T-helper 2 cell (primary cell): ENCODE measurements at regions not wholly inside any gene's neighbourhood (a gene's known extent, or its start where the extent isn't known, plus 50 kb on each side); places are given as distances from the start of the nearest gene placed in this dataset.

Experiments
- DNase-seq, 5 experiments: peaks; one replicate each; pipeline versions ENCODE4 v3.0.0 to v3.0.0-alpha.2; 2012 to 2022

DNA sequence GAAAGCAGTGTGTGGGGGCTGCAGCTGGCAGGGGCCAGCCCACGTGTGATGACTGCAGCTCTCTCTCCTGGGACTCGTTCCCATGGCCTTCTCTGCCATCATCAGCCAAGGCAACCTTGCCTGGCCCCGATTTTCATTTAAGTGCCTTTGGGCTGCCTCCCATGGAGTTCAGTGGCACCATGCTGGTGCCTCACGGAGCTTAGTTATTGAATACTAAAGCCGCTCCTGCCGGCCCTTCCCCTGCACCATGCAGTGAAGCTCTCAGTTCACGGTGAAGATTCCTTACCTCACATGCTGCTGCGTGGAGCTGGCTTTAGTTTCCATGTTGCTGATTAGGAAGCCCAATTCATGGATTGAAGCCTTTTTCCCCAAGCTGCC, 141.5 kb upstream of the EEPD1 start:
- DNase-seq: no peak

DNA sequence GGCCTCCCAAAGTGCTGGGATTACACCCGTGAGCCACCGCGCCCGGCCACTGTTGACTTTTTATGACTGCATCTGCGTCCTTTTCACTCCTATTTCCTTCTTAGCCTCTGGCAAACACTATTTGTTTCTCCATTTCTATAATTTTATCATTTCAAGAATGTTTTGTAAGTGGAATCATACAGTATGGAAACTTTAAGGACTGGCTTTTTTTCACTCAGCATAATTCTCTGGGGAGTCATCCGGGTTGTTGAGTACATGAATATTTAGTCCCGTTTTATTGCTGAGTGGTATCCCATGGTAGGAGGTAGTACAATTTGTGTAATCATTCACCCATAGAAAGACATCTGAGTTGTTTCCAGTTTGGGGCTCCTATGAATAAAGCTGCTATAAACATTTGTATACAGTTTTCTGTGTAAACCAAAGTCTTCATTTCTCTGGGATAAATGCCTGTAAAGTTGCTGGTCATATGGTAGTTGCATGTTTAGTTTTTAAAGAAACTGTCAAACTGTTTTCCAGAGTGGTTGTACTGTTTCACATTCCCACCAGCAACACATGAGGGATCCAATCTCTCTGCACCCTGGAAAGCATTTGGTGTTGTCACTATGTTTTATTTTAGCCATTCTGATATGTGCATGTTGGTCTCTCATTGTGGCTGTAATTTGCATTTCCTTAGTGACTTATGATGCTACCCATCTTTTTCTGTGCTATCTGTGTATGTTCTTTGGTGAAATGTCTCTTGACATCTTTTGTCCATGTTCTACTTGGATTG, 139.6 kb upstream of the EEPD1 start:
- no peak for DNase-seq

DNA sequence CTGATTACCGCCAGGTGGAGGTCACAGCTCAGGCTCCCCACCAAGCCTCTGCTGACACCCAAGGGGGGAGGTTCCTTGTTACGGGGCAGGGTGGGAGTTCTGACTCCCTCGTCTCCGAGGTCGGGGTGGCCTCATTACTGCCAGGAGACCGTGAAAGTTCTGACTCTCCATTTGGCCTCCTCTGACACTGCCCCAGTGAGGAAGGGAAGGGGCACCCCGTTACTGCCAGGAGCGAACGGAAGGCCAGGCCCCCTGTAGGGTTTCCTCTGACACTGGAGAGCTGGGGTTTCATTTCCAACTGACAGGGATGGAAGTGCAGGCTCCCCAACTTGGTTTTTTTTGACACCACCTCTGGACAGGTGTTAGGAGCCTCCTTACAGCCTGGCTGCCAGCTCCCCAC, 138.1 kb upstream of the EEPD1 start:
- no peak for DNase-seq

DNA sequence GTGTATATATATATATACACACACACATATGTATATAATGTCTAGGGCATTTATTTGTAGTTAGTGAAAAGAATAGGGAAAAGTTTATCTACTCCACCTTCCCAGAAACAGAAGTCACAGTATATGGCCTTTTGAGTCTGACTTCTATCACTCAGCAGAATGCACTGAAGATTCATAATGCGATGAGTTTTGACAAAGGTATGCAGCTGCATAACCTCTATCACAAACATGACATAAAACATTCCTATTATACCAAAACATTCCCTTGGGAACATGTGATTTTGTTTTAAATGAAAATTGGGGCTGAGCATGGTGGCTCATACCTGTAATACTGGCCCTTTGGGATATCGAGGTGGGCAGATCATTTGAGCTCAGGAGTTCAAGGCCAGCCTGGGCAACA, 137.3 kb upstream of the EEPD1 start:
- DNase-seq: no peak

DNA sequence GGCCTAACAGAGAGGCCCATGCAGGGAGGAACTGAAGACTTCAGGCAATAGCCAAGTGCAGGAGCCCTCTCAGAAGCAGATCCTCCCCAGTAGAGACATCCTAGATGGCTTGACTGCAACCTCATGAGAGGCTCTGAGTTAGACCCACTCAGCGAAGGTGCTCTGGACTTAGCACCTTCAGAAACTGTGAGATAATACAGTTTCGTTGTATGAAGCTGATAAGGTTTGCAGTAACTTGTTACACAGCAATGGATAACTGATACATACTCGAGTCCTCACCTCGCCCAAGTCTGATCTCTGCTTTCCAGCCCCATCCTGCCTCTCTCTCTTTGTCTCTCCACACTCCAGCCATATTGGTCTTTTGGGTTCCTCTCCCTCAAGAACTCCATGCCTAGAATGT, 136.4 kb upstream of the EEPD1 start:
- no peak for DNase-seq

DNA sequence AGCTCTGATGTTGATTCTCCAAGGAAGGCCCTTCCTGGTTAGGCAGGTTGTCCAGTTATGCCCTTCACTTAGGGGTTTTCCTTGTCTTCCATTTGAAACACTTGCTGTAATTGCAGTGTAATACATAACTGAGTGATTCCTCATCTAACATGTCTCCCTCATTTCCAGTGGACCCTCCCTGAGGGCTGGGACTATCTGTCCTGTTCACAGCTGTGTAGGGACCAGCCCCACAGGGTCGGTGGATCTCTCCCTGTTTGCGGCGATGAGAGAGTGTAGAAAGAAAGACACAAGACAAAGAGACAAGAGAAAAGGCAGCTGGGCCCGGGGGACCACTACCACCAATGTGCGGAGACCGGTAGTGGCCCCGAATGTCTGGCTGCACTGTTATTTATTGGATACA, 135.9 kb upstream of the EEPD1 start:
- no peak for DNase-seq

DNA sequence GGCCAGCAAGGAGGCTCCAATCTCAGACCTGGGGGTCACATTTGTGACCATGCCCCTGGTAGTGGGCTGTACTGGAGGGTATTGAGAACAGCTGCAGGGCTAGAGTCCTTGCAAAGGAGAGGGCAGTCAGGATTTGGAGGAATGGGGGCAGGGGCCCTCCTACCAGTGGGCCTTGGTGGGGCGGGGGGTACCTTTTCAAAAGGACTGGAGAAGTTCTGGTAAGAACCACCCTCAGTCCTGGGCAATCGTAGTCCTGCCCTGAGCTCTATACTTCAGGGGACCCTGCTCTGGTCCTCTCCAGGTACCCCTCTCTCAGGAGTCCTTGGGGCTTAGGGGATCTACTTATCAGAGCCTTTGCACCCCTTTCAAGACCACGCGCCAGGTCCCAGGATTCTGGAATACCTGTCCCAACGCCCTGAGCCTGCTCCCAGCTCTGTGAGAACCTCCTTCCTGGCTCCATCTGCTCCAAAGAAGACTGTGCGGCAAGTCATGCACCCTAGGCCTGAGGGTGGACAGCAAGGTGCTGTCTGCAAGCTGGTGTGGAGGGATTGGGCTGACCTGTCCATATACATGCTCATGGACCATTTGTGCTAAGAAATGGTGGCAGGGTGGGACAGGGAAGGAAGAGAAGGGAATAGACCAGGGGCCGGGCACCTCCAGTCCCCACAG, 134.1 kb upstream of the EEPD1 start:
- no peak for DNase-seq

DNA sequence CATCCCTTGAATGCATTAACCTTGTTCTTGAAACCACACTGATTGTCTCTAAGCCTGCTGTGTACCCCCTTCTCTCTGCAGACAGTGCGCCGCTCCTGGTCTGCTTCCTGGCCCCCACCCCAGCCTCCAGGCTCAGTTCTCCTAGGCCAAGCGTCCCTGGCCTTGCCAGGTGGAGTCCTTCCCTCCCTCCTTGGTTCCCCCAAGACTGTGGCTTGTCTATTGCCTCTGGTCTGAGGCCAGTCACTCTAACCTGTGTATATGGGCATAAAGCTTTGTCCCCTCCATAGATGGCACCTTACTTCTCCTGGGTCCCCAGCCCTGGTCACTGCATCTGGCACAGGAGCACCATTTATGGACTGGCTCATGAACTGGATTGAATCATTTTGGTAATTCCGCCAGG, 133.5 kb upstream of the EEPD1 start:
- no peak for DNase-seq

DNA sequence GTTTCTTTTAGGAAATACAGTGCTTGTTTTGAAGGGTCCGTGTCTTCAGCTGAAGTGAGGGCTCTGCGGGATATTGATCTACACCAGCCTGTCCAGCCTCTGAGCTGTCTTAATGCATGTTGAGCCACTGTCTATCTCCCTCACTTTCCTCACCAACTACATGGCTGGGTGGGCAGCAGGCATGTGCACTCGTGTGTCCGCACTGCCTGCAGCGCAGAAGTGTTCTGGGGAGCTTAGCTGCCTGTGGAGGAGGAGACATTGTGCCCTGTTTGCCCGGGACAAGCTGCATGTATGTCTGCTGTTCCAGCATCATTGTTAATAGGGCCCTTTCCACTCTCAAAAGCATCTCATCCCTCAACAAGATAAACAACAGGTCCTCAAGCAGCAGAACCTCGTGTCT, 133.1 kb upstream of the EEPD1 start:
- no peak for DNase-seq

DNA sequence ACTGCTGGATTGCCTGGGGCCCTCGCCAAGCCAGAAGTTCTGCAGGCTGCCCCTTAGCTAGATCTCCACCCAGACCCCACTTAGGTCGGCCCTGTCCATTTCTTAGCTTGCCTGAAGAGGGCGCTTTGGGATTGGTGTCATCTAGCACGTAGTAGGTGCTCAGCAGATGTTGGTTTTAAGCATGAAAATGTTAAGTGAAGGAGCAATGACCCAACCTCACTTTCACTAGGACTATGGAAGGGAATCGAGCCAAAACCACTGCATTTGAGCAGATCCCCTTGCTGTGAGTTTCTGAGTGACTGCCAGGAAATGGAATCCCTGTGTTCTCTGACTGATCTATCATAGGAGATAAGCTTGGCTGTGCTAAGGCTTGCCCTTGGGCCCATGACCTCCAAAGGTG, 131.7 kb upstream of the EEPD1 start:
- DNase-seq: peak in 1 of 5 experiments; percentile 47

DNA sequence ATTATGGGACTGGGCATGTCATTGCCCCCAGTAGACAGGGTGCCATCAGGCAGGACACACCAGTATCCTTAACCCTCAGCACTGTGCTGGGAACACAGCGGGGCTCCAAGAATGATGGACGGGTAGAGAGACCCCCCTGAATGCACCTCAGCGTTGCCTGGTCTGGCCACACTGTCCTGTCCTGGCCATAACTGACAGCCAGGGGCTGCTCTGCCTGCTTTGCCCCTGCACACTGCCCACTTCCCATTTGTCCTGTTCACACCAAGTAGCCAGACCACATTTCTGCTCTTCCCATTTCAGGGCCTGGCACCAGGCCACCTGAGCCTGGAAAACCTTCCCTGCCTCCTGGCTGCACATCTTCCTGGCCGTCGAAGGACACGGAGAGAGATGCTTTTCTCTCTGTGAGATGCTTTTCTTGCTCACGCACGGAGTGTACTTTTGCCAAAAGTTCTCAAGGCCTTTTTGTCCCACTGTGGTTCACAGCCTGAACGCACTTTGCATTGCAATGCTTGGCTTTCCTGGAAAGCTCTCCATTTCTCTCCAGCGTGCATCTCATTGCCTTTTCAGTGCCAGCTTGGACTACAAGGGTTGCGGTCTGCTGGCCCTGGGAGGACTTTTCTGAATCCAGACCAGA, 131.0 kb upstream of the EEPD1 start:
- no peak for DNase-seq

DNA sequence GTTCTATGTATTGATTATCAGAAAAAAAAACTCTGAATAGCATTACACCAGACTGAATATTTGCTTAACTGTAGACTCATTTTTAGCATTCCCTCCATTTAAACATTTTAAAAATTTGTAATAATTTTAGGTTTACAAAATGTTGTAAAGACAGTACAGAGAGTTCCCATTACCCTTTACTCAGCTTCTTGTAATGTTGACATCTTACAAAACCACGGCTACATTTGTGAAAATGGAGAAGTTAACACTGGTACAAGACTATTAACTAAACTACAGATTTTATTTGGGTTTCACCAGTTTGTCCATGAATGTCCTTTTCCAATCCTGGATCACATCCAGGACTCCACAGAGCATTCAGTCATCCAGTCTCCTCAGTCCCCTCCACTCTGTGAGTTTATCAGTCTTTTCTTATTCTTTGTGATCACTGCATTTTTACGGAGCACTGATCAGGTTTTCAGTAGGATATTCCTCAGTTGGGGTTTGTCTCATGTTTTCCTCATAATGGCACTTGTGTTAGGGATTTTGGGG, 130.0 kb upstream of the EEPD1 start:
- no peak for DNase-seq

DNA sequence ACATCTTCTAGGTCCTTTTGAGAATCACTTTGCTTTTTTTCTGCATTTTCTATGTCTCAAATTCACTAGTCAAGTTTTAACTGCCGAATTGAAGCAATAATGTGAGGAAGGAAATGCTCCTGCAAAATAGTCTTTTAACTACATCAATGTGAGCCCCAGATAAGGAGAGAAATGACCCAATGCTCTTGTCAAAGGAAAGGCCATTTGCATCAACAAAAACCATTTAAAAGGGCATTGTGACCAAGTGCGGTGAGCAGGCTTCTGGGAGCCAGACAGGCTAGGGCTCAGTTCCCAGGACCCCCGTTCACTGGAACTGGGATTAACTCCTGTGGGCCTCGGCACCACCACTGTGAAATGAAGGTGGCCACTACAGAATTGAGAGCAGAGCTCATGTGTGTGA, 127.9 kb upstream of the EEPD1 start:
- no peak for DNase-seq

DNA sequence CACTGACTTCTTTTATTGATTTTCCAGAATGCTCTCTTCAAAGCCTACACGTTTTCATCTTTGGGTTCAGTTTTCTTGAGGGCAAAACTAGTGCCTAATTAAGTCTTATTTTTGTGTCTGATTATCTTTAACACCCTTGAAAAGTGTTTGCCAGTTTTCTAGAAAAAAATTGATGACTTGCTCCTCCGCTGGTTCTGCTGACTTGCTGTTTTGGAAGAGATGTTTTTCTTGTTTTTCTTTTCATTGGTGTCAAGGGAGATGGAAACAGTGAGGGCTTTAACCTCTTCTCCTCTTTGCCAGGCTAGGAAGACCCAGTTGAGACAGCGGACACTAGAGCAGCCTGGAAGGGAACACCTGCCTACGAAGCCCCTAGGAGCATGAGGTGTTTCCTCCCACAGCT, 123.7 kb upstream of the EEPD1 start:
- DNase-seq: no peak

DNA sequence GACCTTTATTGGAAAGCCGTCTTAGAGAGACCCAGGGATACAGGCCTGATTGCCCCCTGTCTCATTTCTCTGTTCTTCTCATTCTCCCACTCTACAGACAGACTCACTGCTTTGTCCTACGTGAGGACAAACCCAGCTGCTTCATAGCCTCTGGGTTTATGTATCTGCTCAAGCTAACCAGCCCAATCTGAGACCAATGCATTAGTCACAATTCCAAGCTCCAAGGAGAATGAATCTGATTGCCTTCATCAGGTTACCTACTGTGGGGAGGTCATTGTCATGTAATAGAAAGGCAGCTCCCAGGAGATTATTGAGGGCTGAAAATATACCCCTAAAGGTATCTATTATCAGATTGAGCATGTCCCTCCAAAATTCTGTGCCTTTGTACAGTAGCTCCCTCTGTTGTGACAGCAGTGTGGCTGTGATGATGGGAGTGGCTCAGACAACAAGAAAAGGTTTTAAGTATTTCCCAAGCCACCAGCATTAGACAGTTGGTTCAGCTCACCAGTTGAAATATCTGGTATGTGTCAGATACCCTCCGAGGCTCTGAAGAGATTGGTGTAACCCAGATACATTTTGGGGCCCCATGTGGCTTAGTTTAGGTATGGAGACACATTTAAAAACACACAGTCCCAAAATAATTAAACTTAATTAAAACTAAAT, 123.1 kb upstream of the EEPD1 start:
- DNase-seq: no peak

DNA sequence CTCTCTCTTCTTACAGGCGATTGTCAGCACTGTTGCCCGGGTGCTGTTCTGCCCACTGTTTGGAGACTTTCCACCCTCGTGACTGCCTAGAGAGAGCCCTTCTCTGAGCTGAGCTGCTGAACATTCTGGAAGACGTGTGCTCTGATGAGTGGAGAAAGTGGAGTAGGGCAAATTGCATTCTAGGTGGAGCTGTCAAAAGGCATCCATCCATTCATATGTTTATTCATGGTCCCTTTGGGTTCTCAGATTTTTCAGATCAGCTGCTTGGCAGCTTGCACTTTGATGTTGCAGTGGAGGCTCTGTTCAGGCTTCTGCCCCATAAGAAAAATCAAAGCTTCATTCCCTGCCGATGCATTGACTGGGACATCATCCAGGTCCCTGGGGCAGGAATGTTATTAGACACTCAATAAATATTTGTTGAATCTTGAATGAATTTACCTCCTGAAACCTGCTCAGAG, 120.7 kb upstream of the EEPD1 start:
- no peak for DNase-seq

DNA sequence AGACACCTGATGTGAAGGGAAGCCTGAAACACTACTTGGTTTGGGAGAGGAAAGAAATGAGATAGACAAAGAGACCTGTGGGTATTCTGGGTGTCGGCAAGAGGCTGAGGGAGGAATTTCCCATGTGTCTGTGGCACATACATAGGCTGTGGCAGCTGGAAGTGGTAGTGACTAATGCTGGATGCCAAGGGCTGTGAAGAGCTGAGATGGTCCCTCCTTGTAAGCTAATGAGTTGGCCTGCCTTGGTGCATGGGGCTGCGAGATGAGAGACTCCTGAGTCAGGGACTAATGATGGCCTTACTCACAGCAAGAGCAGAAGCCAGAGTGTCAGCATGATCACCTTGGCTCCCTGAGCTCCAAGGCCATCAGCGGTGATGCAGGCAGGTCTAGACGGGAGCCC, 119.0 kb upstream of the EEPD1 start:
- DNase-seq: no peak

DNA sequence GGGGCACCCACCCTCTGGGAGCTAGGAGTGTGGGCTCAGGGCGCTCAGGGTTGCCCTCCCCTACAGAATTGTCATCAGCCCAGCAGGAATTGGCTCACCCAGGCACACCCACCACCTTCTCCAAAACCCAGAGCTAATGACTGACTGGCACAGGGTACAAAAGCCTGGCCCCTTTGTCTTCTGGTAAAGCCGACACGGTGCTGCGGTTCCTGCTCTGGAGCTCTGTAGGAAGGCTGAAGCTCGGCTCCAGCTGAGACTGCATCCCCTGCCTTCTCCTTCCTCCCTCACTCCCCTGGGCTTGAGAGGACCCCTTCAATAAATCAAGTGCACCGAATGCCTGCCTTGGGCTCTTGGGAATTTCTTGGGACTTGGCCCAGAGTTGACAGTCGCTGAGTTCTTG, 117.9 kb upstream of the EEPD1 start:
- DNase-seq: no peak

DNA sequence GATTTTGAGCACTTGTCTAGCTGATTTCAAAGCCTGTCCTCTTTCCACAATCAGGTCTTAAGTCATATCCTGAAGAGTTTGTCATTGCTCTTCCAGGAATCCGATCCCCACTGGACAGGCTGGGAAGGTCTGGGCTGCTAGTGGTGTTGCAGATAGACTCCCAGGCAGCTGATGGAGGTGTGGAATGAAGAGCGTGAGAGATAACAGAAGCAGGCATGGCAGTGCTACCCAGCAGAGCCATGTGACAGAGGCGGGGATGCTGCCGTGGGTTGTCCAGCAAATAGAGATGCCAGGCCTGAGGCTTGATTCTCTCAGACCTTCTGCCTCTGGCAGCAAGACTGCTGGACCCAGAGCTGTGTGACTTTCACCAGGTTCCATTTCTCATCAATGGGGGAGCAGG, 116.5 kb upstream of the EEPD1 start:
- no peak for DNase-seq

DNA sequence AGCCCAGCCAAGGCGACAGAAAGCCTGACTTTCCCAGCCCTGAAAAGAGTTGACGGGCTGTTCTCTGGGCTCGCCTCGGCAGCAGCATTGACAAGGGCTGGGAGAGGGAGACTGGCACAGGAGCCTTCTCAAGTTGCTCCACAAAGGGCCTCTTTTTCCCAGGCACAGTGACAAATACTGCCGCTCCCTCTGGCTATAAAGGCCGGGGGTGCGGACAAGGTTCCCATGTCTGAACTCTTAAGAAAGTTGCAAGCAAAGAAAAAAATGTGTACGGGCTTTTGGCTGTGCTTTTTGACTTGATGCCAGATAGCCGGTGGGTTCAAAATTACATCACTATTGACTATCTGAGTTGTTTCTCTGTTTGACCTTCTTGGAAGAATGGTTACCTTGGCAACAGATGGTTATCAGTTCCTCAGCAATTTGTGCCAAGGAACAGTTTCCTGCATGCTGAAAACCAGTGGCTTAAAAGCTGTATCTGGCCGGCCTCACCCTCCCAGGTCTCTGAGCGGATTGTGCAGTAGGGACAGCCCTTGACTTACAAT, 115.9 kb upstream of the EEPD1 start:
- peak in 1 of 5 experiments; percentile 56 for DNase-seq

DNA sequence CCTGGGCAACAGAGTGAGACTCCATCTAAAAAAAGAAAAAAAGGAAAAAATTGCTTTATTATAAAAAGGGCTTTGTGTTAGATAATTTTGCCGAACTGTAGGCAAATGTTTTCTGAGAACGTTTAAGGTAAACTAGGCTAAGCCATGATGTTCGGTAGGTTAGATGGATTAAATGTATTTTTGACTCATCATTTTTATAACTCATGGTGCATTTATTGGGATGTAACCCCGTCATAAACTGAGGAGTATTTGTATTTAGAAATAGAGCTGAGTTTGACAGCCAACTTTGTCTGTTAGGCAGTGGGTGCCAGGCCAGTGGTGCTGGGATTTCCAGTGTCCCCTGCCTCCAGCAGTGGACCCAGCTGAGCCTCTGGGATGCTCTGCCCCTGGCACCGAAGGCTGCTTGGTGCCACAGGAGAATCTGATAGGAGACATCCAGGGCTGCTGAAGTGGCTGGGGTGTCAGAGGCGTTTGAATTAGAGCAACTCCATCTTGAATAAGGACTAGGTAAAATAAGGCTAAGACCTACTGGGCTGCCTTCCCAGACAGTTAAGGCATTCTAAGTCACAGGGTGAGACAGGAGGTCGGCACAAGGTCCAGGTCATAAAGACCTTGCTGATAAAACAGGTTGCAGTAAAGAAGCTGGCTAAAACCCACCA, 114.9 kb upstream of the EEPD1 start:
- DNase-seq: no peak

DNA sequence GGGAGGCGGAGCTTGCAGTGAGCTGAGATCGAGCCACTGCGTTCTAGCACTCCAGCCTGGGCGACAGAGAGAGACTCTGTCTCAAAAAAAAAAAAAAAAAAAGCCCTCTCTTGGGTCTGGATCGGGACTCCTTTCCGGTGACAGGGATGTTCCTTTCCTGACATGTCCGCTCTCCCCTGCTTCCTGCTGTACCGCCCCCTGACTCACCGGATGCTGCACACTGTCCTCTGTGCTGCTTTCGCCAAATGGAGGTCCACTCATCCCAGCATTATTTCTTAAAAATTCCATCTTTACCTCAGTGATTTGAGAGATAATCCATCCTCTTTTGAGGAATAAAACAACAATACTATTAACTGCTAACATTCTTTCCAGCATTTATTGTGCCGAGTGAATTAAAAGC, 113.8 kb upstream of the EEPD1 start:
- DNase-seq: no peak

DNA sequence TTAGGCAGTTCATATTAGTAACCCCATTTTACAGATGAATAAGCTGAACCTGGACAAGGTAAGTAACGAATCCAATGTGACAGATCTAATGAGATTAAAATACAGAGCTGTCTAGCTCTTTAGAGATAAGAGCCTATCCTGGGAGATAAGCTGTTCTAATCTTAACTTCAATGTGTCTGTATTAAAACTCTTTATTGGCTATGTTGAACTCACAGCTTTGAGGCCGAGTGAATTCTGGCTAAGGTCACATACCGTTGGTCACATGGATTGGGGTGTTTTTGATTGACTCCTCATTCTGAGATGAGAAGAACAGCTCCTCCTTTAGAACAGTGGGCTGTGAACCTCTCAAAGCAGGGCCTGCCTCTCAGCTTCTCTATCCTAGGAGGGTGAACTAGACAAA, 113.4 kb upstream of the EEPD1 start:
- no peak for DNase-seq
